ENCODE measurements at regions not wholly inside any gene's neighbourhood (a gene's known extent, or its start where the extent isn't known, plus 50 kb on each side); places are given as distances from the start of the nearest gene placed in this dataset.

GRCh38 chr9:126205845-126206498 is 120.7 kb upstream of the MVB12B start:
- no peak for DNase-seq (ENCODE audit: insufficient read length, low spot score)
- no peak for TF ChIP-seq CTCF (IDR thresholded peaks at IDR 0.05; ENCODE audit: insufficient read depth, missing control alignments)
- no peak for FAIRE-seq

DNA sequence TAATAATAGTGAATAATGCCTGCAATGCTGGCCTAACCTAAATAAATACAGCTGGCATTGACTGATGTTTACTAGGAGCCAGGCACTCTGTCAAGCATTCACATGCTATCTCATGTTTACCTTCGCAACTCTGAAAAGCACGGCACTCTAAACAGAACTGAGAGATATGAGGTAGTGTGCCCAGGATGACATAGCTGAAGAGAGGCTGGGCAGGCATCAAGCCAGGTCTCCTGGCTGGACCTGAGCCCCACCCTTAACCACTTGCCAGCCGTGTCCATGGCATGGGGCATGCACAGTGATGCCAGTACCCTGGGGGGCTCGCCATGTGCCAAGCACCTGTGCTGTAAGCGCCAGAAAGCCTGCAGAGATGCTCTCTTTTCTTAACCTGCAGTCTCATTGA is 119.4 kb upstream of the MVB12B start:
- no peak for TF ChIP-seq CTCF (IDR thresholded peaks at IDR 0.05; ENCODE audit: insufficient read depth, missing control alignments)
- DNase-seq (ENCODE audit: insufficient read length, low spot score) = no peak
- FAIRE-seq = no peak

DNA sequence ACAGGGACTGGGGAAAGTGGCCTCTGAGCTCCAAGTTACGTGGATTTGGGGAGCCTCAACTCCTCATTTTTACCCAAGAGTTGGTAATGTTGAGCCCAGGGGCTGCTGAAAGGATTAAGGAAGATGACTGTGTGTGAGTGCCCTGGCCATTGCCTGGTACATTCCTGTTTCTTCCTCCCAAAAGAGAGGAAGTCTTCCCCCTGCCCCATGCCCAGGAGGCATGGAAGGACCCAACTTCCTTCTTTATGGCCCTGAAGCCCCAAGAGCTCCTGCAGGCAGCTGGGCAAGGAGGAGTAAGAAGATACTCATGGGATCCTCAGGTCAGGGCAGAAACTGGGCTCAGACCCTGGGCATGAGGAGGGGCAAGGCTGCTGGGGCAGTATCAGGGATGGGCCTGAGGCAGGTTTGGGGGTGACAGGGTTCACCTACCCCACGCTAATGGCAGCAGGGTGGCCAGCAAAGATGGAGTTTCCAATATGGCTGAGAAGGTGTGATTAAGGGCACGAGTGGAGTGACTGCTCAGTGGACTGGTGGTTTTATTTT is 118.3 kb upstream of the MVB12B start:
- FAIRE-seq (no peak), DNase-seq (ENCODE audit: insufficient read length, low spot score) (no peak)
- TF ChIP-seq CTCF (IDR thresholded peaks at IDR 0.05; ENCODE audit: insufficient read depth, missing control alignments) = no peak

DNA sequence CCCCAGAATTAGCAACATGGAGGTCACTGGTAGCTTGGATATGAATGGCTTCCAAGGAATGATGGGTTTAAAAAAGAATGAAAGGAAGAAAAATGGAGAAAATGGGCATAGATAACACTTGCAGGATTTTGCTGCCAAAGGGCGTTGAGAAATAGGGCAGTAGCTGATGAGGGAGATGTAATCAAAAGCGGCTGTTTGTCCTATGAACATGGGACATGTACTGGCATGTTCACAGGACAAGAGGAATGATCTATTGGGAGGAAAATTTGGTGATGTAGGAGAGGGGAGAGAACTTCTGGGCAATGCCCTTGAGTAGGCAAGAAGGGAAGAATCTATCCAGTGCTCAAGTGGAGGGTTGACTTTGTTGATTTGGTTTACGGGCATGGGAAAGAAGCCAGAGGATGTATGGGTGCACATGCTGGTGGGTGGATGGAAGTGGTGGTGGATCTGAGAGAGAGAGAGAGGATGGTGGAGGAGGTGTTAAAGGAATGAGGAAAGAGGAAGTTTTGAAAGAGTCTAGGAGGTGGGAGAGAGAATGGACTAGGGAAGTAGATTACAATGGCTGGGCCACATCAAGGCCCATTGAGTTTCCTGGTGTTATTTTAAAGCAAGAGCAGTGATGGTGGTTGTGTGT is 115.1 kb upstream of the MVB12B start:
- DNase-seq (ENCODE audit: insufficient read length, low spot score) = no peak
- FAIRE-seq = no peak
- no peak for TF ChIP-seq CTCF (IDR thresholded peaks at IDR 0.05; ENCODE audit: insufficient read depth, missing control alignments)

- FAIRE-seq (no peak), DNase-seq (ENCODE audit: insufficient read length, low spot score) (no peak)
- no peak for TF ChIP-seq CTCF (IDR thresholded peaks at IDR 0.05; ENCODE audit: insufficient read depth, missing control alignments)
Observed at GRCh38 chr9:126215486-126215885, 111.1 kb upstream of the MVB12B start.

DNA sequence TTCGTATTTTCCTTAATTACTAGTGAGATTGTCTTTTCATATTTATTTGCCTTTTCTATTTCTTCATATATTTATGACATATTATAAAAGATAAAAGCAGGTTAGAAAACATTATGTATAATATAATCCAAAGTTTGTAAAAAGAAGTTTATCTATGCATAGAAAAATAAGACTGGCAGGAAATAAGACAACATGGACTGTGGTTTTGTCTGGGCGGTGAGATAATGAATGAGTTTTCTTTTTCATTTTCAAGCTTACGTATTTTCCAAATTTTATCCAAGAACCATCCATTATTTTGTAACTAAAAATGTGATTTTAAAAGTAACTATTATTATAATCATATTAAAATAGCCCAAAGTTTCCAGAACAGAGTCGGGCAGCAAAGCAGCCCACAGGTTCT is 109.8 kb upstream of the MVB12B start:
- FAIRE-seq = no peak
- no peak for TF ChIP-seq CTCF (IDR thresholded peaks at IDR 0.05; ENCODE audit: insufficient read depth, missing control alignments)
- DNase-seq (ENCODE audit: insufficient read length, low spot score) = no peak

- DNase-seq (ENCODE audit: insufficient read length, low spot score) (no peak), FAIRE-seq (no peak)
- TF ChIP-seq CTCF (IDR thresholded peaks at IDR 0.05; ENCODE audit: insufficient read depth, missing control alignments) = no peak
Observed at GRCh38 chr9:126217250-126217653, 109.4 kb upstream of the MVB12B start.

Data from D721Med (cell line).